OCI-LY7 (cell line): ENCODE measurements at regions not wholly inside any gene's neighbourhood (a gene's known extent, or its start where the extent isn't known, plus 50 kb on each side); places are given as distances from the start of the nearest gene placed in this dataset.

Source experiments
- BruUV-seq: library from RNA; stranded (reverse); fragments of 400-500 nt; replicated peaks from 2 replicates; lab custom pipeline; 2021; lab: Mats Ljungman, UMichigan
- CTCF ChIA-PET: fragments of 300-600 bp; sonication (Branson Sonifier 250); formaldehyde crosslinking; loops from one replicate; lab custom pipeline; 2022; ENCODE audit warnings: antibody characterized with exemption; ENCODE audit not compliant: unreplicated experiment; lab: Charles Lee
- POLR2A ChIA-PET: fragments of 300-600 bp; sonication (Branson Sonifier 250); formaldehyde crosslinking; loops from one replicate; lab custom pipeline; 2022; ENCODE audit warnings: antibody characterized with exemption; lab: Charles Lee
- DNase-seq: peaks from one replicate; pipeline ENCODE4 v3.0.0-alpha.2; 2015; ENCODE audit warnings: low spot score
- H2AFZ ChIP-seq: fragments of 200-600 bp; sonication (generic), shearing (Covaris generic); 2 replicates; pipeline ENCODE4 v1.6.1; 2014; ENCODE audit warnings: mild to moderate bottlenecking, antibody characterized with exemption, low read length, moderate library complexity
- H3K27ac ChIP-seq: fragments of 200-600 bp; sonication (generic); 2 replicates; pipeline ENCODE4 v1.5.1; 2014; ENCODE audit warnings: mixed run types, low read depth, mild to moderate bottlenecking, moderate library complexity, low read length, inconsistent platforms; ENCODE audit not compliant: poor library complexity, severe bottlenecking
- H3K36me3 ChIP-seq: fragments of 200-600 bp; sonication (generic); 2 replicates; pipeline ENCODE4 v1.6.1; 2014; ENCODE audit warnings: mild to moderate bottlenecking, antibody characterized with exemption, low read length, moderate library complexity, mixed read lengths; ENCODE audit not compliant: insufficient read depth
- H3K4me1 ChIP-seq: fragments of 200-600 bp; sonication (generic); 2 replicates; pipeline ENCODE4 v1.5.1; 2014; ENCODE audit warnings: mild to moderate bottlenecking, low read length; ENCODE audit not compliant: insufficient read depth, poor library complexity, severe bottlenecking
- H3K4me2 ChIP-seq: fragments of 200-600 bp; sonication (generic); 2 replicates; pipeline ENCODE4 v1.6.1; 2014; ENCODE audit warnings: mild to moderate bottlenecking, low read length
- H3K4me3 ChIP-seq: fragments of 200-600 bp; sonication (generic); 2 replicates; pipeline ENCODE4 v1.5.1; 2014; ENCODE audit warnings: mild to moderate bottlenecking, low read depth, low read length; ENCODE audit not compliant: poor library complexity, severe bottlenecking
- H3K79me2 ChIP-seq: fragments of 200-600 bp; sonication (generic); 2 replicates; pipeline ENCODE4 v1.6.1; 2016; ENCODE audit warnings: low read depth, mild to moderate bottlenecking, low read length, moderate library complexity, mixed read lengths; ENCODE audit not compliant: insufficient read depth
- H3K9me2 ChIP-seq: fragments of 200-600 bp; sonication (generic); 2 replicates; pipeline ENCODE4 v1.6.1; 2016; ENCODE audit warnings: mild to moderate bottlenecking, low read length, mixed read lengths; ENCODE audit not compliant: insufficient read depth
- H3K9me3 ChIP-seq: fragments of 200-600 bp; sonication (generic); 2 replicates; pipeline ENCODE4 v1.6.1; 2014; ENCODE audit warnings: mild to moderate bottlenecking, mixed run types, low read length, mixed read lengths
- H4K20me1 ChIP-seq: fragments of 200-600 bp; sonication (generic); 2 replicates; pipeline ENCODE4 v1.6.1; 2014; ENCODE audit warnings: mild to moderate bottlenecking, antibody characterized with exemption, low read length, moderate library complexity, mixed read lengths; ENCODE audit not compliant: insufficient read depth
- EZH2phosphoT487 ChIP-seq: fragments of 200-600 bp; sonication (generic); IDR thresholded peaks from 2 replicates; pipeline ENCODE4 v1.6.1; 2018; ENCODE audit warnings: low read depth, borderline replicate concordance, mild to moderate bottlenecking, mixed run types, antibody characterized with exemption, low read length, moderate library complexity, mixed read lengths
- intact Hi-C: fragments of 100-400 bp; cut with micrococcal nuclease; formaldehyde crosslinking; loops from one replicate; pipeline ENCODE4 v1.10.0; 2022; ENCODE audit not compliant: unreplicated experiment
- TF ChIP-seq, protein P1 (sequence below): fragments of 200-600 bp; sonication (generic); conservative IDR thresholded peaks from 2 replicates; pipeline ENCODE4 v1.5.1; 2014; ENCODE audit warnings: mild to moderate bottlenecking, antibody characterized with exemption, low read length, moderate library complexity, mixed read lengths

DNA sequence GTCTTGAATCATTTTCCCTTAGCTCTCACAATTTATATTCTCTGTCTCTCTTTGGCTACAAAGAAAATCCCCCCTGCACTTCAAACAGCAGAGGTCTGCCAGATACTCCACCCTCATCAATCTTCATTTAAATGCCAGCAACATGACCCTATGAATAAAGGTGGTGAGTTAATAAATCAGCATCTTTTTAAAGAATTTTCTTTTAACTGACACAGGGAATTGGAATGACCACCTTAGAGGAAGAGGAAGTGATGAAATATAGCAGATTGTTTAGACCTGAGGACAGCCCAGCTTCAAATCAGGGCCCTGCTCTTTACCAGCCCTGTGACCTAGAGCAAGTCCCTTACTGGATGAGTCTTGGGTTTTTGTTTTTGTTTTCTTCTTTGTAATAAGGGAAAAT is 223.1 kb upstream of the PAPPA start:
- BruUV-seq = no TSS peak
- POLR2A ChIA-PET = interaction anchor here (0.6 kb wide), 1 partner anchor 712 kb away, joined by 4 read pairs; no protein-coding TSS in a partner anchor
- intact Hi-C loops = no loop called here

DNA sequence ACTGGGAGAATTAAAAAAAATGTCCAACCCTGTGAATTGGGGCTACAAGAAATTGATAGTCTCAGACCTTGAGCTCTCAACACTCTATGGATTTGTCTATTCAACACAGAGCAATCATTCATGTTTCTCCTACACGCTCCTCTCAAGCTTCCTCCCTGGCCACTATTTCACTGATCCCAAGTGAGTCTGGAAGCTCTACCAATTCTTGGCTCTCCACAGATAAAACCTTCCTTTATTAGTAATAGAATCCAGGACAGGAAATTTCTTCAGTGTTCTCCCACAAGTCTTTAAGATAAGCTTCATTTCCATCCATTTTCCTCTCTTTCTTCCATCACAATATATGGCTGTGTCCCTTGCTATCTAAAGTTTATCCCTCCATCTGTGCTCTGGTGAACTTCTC is 215.1 kb upstream of the PAPPA start:
- ChIA-PET CTCF (no interaction called here), POLR2A (no interaction called here)
- TF ChIP-seq, protein P1, sequence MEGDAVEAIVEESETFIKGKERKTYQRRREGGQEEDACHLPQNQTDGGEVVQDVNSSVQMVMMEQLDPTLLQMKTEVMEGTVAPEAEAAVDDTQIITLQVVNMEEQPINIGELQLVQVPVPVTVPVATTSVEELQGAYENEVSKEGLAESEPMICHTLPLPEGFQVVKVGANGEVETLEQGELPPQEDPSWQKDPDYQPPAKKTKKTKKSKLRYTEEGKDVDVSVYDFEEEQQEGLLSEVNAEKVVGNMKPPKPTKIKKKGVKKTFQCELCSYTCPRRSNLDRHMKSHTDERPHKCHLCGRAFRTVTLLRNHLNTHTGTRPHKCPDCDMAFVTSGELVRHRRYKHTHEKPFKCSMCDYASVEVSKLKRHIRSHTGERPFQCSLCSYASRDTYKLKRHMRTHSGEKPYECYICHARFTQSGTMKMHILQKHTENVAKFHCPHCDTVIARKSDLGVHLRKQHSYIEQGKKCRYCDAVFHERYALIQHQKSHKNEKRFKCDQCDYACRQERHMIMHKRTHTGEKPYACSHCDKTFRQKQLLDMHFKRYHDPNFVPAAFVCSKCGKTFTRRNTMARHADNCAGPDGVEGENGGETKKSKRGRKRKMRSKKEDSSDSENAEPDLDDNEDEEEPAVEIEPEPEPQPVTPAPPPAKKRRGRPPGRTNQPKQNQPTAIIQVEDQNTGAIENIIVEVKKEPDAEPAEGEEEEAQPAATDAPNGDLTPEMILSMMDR = no peak
- TF ChIP-seq EZH2phosphoT487 = no peak
- intact Hi-C loops = no loop called here
- Histone ChIP-seq H3K9me3 (no peaks in the 10 kb centered on the region), H3K4me1 (no peaks in the 10 kb centered on the region), H3K36me3 (no peaks in the 10 kb centered on the region), H2AFZ (no peak overlapping the region), H3K27ac (no peak overlapping the region), H3K79me2 (no peaks in the 10 kb centered on the region), H4K20me1 (no peaks in the 10 kb centered on the region), H3K4me3 (no peak overlapping the region), H3K4me2 (no peak overlapping the region), H3K9me2 (no peaks in the 10 kb centered on the region)
- no peak for DNase-seq
- no TSS peak for BruUV-seq

More for the DNA sequence above, 223.1 kb upstream of the PAPPA start:
- no peaks in the 10 kb centered on the region for H3K9me3 ChIP-seq
- H3K4me2 ChIP-seq = no peak overlapping the region
- no peaks in the 10 kb centered on the region for H3K79me2 ChIP-seq
- H3K9me2 ChIP-seq = no peaks in the 10 kb centered on the region
- CTCF ChIA-PET = no interaction called here
- no peaks in the 10 kb centered on the region for H4K20me1 ChIP-seq
- no peaks in the 10 kb centered on the region for H3K4me1 ChIP-seq
- DNase-seq = no peak
- H3K4me3 ChIP-seq = no peak overlapping the region
- no peaks in the 10 kb centered on the region for H3K36me3 ChIP-seq
- TF ChIP-seq, protein P1 = no peak
- H3K27ac ChIP-seq = no peak overlapping the region
- H2AFZ ChIP-seq = no peak overlapping the region

DNA sequence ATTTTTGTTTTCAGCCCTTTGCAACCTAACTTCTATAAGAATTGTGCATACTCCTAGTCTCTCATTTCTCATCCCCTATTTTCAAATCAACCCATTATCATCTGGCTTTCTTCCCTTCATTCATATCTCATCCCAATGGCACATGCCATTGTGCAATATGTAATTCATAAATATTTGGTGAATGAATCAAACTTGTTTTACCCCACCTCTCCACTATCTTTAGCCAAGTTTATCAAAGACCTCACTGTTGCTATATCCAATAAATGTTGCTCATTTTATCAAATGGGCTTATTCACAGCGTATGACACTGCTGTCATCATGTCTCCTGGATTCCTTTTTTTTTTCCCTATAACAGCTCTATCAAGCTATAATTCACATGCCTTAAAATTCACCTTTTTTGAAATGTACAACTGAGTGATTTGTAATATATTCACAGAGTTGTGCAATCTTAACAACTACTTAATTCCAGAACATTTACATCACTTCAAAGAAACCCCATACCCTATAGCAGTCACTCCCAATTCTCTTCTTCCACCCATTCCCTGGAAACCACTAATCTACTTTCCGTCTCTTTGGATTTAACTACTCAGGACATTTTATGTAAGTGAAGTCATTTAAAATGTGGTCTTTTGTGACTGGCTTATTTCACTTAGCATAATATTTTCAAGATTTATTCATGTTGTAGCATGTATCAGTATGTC is 214.4 kb upstream of the PAPPA start:
- no TSS peak for BruUV-seq
- no peaks in the 10 kb centered on the region for H3K36me3 ChIP-seq
- H3K4me2 ChIP-seq = no peak overlapping the region
- no peaks in the 10 kb centered on the region for H3K79me2 ChIP-seq
- CTCF ChIA-PET = no interaction called here
- no peak overlapping the region for H3K4me3 ChIP-seq
- H4K20me1 ChIP-seq = no peaks in the 10 kb centered on the region
- DNase-seq = no peak
- intact Hi-C loops = no loop called here
- H2AFZ ChIP-seq = no peak overlapping the region
- no peak for TF ChIP-seq EZH2phosphoT487
- TF ChIP-seq, protein P1 = no peak
- H3K9me3 ChIP-seq = no peaks in the 10 kb centered on the region
- no peaks in the 10 kb centered on the region for H3K4me1 ChIP-seq
- H3K27ac ChIP-seq = no peak overlapping the region
- POLR2A ChIA-PET = interaction anchor here (0.7 kb wide), 1 partner anchor 540 kb away, joined by 3 read pairs; no protein-coding TSS in a partner anchor
- no peaks in the 10 kb centered on the region for H3K9me2 ChIP-seq
